ENCODE measurements at regions not wholly inside any gene's neighbourhood (a gene's known extent, or its start where the extent isn't known, plus 50 kb on each side); places are given as distances from the start of the nearest gene placed in this dataset.

GRCh38 chr9:129382281-129383018 lies 204.4 kb upstream of the IER5L start:
- H3K4me3 ChIP-seq = peak overlapping the region in 2 of 4 donors; percentile 44 to 53
- peak in 2 of 6 donors; percentile 37 to 54 for DNase-seq
- no peak for TF ChIP-seq CTCF (IDR thresholded peaks at IDR 0.05)
- WGBS, 2 donors = 61 to 63% methylated on average over 5 of the region's 5 CpGs
- H3K36me3 ChIP-seq = no peaks in the 10 kb centered on the region
- peak; percentile 32 to 59 (median 43) for ATAC-seq
- FAIRE-seq = no peak
- no peaks in the 10 kb centered on the region for H3K9me3 ChIP-seq
- H3K27me3 ChIP-seq = no peaks in the 10 kb centered on the region
- intact Hi-C loops (cut with DNase I) = no loop called here
- H3K4me1 ChIP-seq = peaks cover 6 to 13% (median 11%) of the 10 kb centered on the region in 3 donors
- H3K27ac ChIP-seq = peak overlapping the region; percentile 94 to 98 (median 96)

GRCh38 chr9:129381481-129381957 lies 203.5 kb upstream of the IER5L start:
- 90% methylated on average over 12 of the region's 12 CpGs for WGBS, 2 donors
- intact Hi-C loops (cut with DNase I) = no loop called here
- TF ChIP-seq CTCF (IDR thresholded peaks at IDR 0.05) = no peak
- FAIRE-seq = no peak
- H3K4me3 ChIP-seq = no peak overlapping the region
- H3K27me3 ChIP-seq = no peaks in the 10 kb centered on the region
- peak overlapping the region in 2 of 4 donors; percentile 94 to 97 for H3K27ac ChIP-seq
- peak in 2 of 6 donors; percentile 50 to 52 for DNase-seq
- H3K4me1 ChIP-seq = peaks cover 6 to 13% (median 11%) of the 10 kb centered on the region in 3 donors
- H3K9me3 ChIP-seq = no peaks in the 10 kb centered on the region
- ATAC-seq = no peak
- H3K36me3 ChIP-seq = no peaks in the 10 kb centered on the region

GRCh38 chr9:129380961-129381401 lies 202.9 kb upstream of the IER5L start:
- Histone ChIP-seq H3K36me3 (no peaks in the 10 kb centered on the region), H3K9me3 (no peaks in the 10 kb centered on the region), H3K27ac (no peak overlapping the region), H3K27me3 (no peaks in the 10 kb centered on the region), H3K4me3 (no peak overlapping the region), H3K4me1 (peaks cover 6 to 13% (median 11%) of the 10 kb centered on the region in 3 donors)
- no peak for TF ChIP-seq CTCF (IDR thresholded peaks at IDR 0.05)
- ATAC-seq (no peak), FAIRE-seq (no peak), DNase-seq (peak in 1 of 6 donors; percentile 39)
- WGBS, 2 donors = 94 to 97% methylated on average over 9 of the region's 9 CpGs
- intact Hi-C loops (cut with DNase I) = no loop called here

- Histone ChIP-seq H3K27me3 (no peaks in the 10 kb centered on the region), H3K4me1 (peaks cover 6 to 13% (median 11%) of the 10 kb centered on the region in 3 donors), H3K9me3 (no peaks in the 10 kb centered on the region), H3K4me3 (no peak overlapping the region), H3K27ac (no peak overlapping the region), H3K36me3 (no peaks in the 10 kb centered on the region)
- intact Hi-C loops (cut with DNase I) = no loop called here
- no peak for ATAC-seq
- 73 to 75% methylated on average over 8 of the region's 8 CpGs for WGBS, 2 donors
- DNase-seq = no peak
- FAIRE-seq = no peak
- TF ChIP-seq CTCF (IDR thresholded peaks at IDR 0.05) = no peak
These were observed 201.8 kb upstream of the IER5L start for GRCh38 chr9:129379886-129380285.
